ENCODE measurements at regions not wholly inside any gene's neighbourhood (a gene's known extent, or its start where the extent isn't known, plus 50 kb on each side); places are given as distances from the start of the nearest gene placed in this dataset.

DNA sequence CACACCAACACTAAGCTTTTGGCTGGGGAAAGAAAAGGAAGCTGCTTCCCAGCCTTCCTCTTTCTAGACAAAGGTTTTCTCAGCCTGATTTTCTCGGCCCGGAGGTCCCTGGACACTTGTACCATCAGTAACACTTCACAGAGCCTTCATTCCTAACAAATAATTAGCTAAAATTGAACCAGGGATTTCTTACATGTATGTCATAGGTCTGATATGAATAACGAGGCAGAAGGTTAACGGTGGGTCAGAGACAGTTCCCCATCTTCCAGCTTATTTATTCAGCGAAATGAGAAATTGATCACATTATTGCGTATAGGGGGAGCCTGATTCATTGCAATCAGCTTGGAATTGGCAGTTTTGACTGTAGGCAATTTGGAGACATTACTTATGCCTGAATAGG is 142.5 kb downstream of the SALL1 start:
- TF ChIP-seq, protein P1, sequence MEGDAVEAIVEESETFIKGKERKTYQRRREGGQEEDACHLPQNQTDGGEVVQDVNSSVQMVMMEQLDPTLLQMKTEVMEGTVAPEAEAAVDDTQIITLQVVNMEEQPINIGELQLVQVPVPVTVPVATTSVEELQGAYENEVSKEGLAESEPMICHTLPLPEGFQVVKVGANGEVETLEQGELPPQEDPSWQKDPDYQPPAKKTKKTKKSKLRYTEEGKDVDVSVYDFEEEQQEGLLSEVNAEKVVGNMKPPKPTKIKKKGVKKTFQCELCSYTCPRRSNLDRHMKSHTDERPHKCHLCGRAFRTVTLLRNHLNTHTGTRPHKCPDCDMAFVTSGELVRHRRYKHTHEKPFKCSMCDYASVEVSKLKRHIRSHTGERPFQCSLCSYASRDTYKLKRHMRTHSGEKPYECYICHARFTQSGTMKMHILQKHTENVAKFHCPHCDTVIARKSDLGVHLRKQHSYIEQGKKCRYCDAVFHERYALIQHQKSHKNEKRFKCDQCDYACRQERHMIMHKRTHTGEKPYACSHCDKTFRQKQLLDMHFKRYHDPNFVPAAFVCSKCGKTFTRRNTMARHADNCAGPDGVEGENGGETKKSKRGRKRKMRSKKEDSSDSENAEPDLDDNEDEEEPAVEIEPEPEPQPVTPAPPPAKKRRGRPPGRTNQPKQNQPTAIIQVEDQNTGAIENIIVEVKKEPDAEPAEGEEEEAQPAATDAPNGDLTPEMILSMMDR (IDR thresholded peaks at IDR 0.05; ENCODE audit: insufficient read depth, low read length, missing control alignments) = no peak
- ChIA-PET CTCF (no interaction called here), POLR2A (no interaction called here)
- DNase-seq (ENCODE audit: low read depth, low spot score) = no peak
- H3K4me3 ChIP-seq (ENCODE audit: low read depth, low read length) = no peak overlapping the region

DNA sequence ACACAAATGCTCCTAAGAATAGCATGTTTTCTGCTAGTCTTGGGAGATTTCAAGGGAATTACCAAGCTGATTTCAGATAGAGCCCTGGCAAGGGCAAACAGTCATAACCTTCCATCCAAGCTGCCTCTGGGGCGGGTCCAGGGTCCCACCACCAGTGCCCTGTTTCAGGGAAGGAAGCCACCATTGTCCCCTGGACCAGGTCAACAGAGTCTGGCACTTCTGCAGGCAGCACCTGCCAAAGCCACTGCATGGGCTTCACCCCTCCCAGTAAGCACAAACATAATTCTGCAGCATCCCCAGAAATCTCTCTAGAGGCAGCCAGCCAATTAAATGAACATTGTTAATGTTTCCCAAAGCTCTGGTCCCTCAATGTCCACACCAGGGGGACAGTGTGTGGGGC is 143.0 kb downstream of the SALL1 start:
- no peak for DNase-seq (ENCODE audit: low read depth, low spot score)
- POLR2A ChIA-PET = no interaction called here
- CTCF ChIA-PET = no interaction called here
- no peak overlapping the region for H3K4me3 ChIP-seq (ENCODE audit: low read depth, low read length)
- TF ChIP-seq, protein P1 (IDR thresholded peaks at IDR 0.05; ENCODE audit: insufficient read depth, low read length, missing control alignments) = no peak

DNA sequence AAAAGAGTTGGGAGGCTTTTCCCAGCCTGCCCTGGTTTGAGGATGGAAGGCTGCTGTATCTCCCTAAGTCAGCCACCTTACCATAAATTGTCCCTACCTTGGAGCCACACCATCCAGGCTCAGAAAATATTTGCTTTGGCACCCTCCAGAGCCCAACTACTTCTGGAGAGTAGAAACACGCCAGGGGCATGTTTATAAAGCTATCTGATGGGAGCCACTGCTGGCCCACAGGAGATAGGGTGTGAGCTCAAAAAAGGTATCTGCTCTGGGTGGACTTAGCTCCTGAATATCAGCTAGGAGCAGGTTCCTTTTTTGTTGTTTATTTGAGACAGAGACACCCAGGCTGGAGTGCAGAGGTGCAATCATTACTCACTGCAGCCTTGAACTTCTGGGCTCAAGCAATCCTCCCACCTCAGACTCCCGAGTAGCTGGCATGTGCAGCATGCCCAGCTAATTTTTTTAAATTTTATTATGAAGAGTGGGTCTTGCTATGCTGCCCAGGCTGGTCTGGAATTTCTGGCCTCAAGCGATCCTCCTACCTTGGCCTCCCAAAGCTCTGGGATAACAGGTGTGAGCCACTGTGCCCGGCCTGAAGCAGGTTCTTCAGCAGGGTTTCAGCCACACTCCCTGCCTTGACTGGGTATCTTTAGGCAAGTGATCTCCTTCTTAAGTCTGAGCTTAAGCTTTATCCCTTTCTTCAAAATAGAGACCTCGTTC is 147.1 kb downstream of the SALL1 start:
- CTCF ChIA-PET = no interaction called here
- POLR2A ChIA-PET = no interaction called here
- no peak for DNase-seq (ENCODE audit: low read depth, low spot score)
- H3K4me3 ChIP-seq (ENCODE audit: low read depth, low read length) = no peak overlapping the region
- TF ChIP-seq, protein P1 (IDR thresholded peaks at IDR 0.05; ENCODE audit: insufficient read depth, low read length, missing control alignments) = no peak

DNA sequence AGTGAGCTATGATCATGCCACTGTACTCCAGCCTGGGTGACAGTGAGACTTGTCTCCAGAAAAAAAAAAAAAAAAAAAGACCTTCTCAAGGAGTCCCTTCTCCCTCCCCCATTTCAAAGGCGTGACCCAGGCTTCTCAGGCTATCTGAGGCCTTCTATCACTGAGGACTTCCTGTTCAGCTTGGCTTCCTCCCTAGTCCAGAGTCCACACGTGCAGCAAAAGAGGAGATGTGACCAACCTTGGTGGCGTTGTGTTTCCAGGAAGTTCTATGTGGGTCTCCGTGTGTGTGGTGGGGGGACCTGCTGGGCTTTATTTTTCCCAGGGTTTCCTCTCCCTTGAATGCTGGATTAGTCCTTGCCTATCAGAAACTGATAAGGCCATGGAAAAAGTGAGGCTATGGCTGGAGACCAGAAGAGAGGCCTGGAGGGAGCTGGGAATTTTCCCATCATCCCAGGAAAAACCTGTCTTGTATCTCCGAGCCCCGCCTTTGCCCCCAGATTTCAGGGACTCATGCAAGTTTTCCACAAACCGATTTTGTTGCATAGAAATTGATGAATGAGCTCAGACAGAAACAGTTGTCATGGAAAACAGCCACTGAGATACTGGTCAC is 148.1 kb downstream of the SALL1 start:
- ChIA-PET CTCF (no interaction called here), POLR2A (no interaction called here)
- TF ChIP-seq, protein P1 (IDR thresholded peaks at IDR 0.05; ENCODE audit: insufficient read depth, low read length, missing control alignments) = no peak
- DNase-seq (ENCODE audit: low read depth, low spot score) = no peak
- no peak overlapping the region for H3K4me3 ChIP-seq (ENCODE audit: low read depth, low read length)

DNA sequence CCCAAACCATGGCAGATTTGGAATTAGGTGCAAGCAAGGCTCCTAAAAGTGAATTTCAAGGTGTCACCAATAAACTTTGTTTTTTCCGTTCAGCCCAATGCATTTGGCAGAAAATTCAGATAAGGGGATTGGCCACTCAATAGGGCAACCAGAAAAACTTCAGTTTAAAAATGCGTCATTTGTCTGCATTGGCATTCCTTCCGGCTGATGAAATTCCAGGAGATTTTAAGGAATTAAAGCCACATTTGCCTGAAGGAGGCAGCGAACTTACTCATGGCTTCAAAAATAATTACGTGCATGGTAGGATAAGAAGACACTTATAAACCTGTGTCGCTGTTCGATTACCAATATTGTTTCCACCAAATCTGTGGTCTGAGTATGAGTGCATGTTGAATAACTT is 151.9 kb downstream of the SALL1 start:
- TF ChIP-seq, protein P1 (IDR thresholded peaks at IDR 0.05; ENCODE audit: insufficient read depth, low read length, missing control alignments) = no peak
- DNase-seq (ENCODE audit: low read depth, low spot score) = no peak
- no peak overlapping the region for H3K4me3 ChIP-seq (ENCODE audit: low read depth, low read length)
- ChIA-PET POLR2A (no interaction called here), CTCF (no interaction called here)

DNA sequence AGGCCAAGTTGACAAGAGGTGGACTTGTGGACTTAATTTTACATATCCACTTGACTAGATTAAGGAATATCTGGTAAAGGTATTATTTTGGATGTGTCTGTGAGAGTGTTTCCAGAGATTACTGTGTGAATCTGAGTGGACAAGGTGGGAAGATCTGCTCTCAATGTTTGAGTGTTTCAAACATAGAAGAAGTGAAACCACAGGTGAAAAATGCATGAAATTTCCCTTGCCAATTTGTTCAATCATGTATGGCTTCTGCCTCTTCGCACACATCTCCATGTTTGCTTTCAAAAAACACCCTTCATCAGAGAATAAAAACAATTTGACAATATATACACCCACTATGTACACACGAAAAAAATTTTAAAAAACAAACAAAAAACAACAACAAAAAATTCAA is 152.7 kb downstream of the SALL1 start:
- TF ChIP-seq, protein P1 (IDR thresholded peaks at IDR 0.05; ENCODE audit: insufficient read depth, low read length, missing control alignments) = no peak
- ChIA-PET POLR2A (no interaction called here), CTCF (no interaction called here)
- no peak overlapping the region for H3K4me3 ChIP-seq (ENCODE audit: low read depth, low read length)
- DNase-seq (ENCODE audit: low read depth, low spot score) = no peak
